C4-2B (cell line): ENCODE measurements at regions not wholly inside any gene's neighbourhood (a gene's known extent, or its start where the extent isn't known, plus 50 kb on each side); places are given as distances from the start of the nearest gene placed in this dataset.

Experiments
- CTCF ChIP-seq: fragments of 450-650 bp; conservative IDR thresholded peaks from 2 replicates; pipeline ENCODE4 v1.5.1; 2017; ENCODE audit warnings: mild to moderate bottlenecking
- ZFX ChIP-seq: fragments of 450-650 bp; IDR thresholded peaks from 2 replicates; pipeline ENCODE4 v1.6.1; 2017

GRCh38 chr20:20832715-20833114 lies 120.3 kb upstream of the RALGAPA2 start:
- TF ChIP-seq CTCF (no peak; the same call in 1 of the 2 replicates), ZFX (no peak)
